ENCODE measurements at regions not wholly inside any gene's neighbourhood (a gene's known extent, or its start where the extent isn't known, plus 50 kb on each side); places are given as distances from the start of the nearest gene placed in this dataset.

DNA sequence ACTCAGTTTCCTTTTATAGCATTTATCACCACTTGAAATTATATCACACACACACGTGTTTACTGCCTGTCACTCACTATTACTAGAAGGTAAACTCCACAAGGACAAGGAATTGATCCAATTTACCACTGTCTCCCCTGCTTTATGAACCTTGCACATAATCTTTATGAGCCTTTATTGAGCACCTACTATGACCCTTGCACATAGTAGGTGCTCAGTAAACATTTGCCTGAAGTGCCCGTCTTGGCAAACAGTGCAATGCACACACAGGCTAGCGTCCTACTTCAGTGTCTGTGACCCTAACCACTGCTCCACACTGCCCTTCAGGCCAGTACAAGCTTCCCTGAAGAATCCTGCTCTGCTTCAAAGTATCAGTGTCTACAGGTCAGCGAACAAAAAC is 237.7 kb upstream of the TMC3 start:
- DNase-seq (ENCODE audit: low read depth in 1 of 2, low spot score in 1 of 2): no peak

DNA sequence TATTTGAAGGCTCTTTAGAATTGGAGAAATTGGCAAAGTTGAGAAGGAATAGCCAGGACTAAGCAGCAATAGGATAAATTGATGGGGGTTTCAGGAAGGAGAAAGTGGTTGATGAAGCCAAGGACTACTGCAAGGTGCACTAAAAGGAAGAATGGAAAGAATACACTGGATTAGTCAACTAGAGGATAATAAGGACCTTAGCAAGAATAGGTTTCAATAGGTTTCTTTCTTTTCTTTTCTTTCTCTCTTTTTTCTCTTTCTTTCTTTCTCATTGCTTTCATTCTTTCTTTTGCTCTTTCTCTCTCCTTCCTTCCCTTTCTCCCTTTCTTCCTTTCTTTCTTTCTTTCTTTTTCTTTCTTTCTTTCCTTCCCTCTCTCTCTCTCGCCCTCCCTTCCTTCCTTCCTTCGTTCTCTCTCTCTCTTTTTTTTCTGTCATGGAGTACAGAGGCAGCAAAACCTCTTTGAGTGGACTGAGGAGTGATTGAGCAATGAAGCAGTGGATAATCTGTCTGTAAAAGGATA is 234.4 kb upstream of the TMC3 start:
- DNase-seq (ENCODE audit: low read depth in 1 of 2, low spot score in 1 of 2): no peak

DNA sequence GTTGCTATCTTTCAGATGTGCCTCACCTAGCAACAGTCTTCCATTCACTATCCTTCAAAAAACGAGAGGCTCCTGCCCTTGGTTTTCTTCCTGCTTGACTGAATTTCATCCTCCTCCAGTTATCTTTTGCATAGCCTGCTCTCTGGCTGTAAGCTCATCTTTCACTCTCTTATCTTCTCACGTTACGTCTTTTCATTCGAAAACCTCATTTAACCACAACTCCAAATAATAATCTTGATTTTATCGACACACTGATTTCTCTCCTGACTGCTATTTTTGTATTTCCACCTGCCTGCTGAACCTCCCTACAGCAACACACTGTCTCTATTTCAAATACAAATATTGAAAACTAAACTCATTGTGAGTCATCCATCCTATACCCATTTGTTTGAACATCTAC is 230.7 kb upstream of the TMC3 start:
- no peak for DNase-seq (ENCODE audit: low read depth in 1 of 2, low spot score in 1 of 2)

DNA sequence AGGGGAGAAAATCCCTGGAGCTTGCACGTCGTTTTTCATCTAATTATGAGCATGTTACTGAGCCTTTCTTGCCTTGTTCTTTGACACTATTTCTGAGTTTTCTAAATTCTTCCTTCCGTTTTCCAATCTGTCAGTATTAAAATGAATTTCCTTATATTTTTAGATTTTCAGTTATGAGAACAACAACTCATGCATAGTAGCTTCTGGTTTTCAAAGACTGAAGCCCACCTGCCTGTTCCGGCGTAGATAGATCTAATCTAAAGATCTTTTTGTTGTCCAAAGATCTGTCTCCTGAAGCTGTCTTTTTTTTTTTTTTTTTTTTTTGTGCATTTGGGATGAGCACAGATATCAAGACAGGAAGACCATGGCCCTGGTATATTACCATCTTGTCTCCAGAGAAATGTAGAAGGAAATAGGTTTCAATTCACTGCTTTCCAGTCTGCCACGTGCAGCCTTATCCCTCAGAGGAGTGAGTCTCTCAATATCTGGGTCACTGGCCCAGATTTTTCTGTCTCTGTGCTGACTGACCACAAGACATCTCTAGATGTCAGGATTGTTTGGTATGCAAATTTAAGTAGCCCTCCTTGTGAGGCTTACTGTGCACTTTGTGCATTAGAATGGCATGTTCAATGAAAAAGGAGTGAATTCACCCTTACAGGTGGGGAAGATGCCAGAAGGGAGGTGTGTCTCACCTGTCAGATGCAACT is 222.3 kb upstream of the TMC3 start:
- DNase-seq (ENCODE audit: low read depth in 1 of 2, low spot score in 1 of 2): no peak

DNA sequence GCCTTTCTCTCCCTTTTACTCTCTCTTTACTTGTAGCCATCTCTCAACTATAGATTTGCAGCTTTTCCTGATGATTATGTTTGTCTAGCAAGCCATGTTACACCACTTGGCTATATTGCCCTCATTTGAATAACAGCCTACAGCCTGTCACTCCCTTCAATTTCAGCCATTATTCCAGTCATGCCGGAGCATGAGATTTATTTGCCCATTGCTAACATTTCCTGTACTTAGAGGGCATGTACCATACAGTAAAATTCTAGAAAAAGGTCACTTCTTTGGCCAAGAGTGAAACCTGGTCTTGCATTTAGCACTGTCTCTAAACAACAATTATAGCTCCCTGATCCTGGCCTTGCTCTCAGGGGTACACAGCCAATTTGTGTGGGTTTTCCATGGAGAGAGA is 221.7 kb upstream of the TMC3 start:
- DNase-seq (ENCODE audit: low read depth in 1 of 2, low spot score in 1 of 2): no peak

DNA sequence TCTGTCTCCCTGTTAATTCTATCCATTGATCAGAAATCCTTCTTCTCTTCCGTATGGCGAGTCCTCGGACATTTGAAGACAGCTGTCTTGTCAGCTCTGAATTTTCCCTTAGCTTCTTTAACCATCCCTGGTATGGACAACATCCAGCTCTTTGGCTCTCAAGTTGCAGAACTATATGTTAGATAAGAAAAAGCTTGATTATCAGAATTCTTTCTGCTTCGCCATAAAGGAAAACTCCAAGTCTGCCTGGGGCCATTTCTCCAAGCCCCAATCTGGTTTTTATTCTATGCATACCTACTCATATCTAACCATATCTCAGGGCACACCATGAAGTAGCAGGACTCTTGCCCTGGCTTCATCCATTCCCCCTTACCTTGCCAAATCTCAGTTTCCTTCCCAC is 215.7 kb upstream of the TMC3 start:
- no peak for DNase-seq (ENCODE audit: low read depth in 1 of 2, low spot score in 1 of 2)

DNA sequence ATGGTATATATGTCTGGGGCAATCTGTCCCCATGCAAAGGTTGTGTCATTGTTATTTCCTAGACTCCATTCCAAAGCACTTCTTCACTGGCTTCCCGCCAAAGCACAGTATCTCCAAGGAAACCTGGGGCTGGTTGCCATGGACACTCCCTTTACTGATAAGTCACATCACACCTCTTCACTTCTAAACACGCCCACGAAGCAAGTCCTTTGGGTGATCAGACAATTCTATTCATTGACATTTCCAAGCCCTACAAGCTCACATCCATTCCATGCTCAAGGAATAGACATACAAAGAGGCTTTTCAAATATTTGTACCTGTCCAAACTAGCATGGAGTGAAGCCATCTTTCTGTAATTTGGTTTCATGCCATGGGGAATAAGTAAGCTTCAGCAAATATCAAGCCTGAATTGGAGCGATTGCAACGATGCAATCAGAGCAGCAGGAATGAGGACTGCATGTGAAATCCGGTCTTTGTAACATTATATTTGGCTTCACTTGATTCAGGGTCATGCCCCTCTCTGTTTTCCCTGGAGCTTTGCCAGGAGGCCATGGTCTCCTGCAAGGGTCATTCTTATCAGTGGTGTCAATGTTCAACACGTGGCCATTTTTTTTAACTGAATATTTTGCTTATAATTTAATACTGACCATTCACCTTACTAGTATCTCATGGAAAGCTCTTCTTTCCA is 201.6 kb upstream of the TMC3 start:
- DNase-seq (ENCODE audit: low read depth in 1 of 2, low spot score in 1 of 2): no peak

DNA sequence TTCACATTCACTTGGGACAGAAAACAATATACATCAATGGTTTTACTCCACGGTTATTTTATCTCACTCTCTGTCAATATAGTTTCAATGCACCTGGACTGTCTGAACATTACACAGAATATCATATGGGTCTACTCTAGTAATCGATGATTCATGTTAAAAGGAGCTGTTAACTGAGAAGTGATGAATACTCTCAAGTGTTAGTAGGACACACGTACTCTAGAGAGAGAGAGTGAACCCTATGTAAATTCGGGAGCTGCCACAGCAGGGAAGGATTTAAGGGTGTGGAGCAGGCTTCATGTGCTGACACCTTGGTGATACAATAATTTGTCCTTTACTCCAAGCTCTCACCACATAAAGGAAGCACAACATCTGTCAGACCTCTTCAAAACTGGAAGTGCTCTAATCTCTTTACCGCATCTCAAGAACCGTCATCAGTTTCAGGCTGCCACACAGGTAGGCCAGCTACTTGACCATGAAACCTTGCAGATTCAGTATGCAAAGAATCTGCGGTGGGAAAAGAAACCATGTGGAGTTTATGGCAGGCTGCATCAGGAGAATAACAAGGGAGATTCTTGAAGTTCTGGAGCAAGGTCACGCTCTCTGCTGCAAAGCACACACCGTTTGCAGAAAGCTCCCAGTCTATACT is 199.2 kb upstream of the TMC3 start:
- no peak for DNase-seq (ENCODE audit: low read depth in 1 of 2, low spot score in 1 of 2)

DNA sequence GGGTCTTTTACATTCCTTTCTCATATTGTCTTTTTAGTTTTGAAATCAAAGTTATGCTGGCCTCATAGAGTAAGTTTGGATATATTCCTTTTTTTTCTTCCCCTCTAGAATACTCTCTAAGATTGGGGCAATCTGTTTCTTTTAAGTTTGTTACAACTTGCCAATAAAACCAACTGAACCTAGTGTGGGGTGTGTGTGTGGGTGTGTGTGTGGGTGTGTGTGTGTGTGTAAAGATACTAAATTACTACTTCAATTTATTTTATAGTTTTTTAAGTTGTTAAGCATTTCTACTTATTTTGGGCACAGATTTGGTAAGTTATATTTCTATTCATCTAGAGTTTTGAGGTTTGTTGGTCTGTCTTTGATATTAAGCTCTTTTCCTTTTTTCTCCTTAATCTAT is 198.2 kb upstream of the TMC3 start:
- DNase-seq (ENCODE audit: low read depth in 1 of 2, low spot score in 1 of 2): no peak

DNA sequence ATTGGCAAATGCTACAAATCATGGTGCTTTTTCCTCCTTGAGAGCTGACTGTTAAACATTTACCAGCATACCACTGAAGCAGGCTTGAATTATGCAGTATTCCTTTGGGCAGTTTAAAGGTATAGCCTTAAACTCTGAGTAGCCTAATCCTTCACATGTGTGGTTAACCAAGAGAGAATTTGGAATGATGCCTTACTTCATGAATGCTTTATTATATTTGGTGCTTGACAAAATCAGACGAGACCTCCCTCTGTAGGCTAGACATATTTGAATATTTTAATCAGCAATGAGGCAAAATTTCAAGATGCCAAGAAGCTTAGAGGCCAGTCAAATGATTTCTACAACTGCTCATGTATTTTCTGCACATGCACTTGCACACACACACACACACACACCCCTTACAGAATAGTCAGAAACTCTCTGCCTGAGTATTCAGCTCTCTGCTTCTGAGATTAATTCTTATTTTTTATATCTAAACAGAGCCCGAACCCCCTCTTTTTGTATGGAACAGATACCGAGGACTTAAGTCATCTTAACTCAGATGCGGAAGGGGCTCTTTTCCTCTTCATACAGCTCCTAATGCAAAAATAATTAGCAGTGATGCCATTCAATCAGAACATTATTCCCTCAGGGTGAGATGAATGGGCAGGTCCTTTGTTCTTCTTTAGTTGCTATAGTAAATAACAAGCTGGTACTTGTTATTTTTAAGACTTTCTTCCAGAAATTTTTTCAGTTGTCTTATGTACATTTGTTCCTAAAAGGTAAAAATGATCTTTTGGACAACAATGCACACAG is 195.5 kb upstream of the TMC3 start:
- no peak for DNase-seq (ENCODE audit: low read depth in 1 of 2, low spot score in 1 of 2)

DNA sequence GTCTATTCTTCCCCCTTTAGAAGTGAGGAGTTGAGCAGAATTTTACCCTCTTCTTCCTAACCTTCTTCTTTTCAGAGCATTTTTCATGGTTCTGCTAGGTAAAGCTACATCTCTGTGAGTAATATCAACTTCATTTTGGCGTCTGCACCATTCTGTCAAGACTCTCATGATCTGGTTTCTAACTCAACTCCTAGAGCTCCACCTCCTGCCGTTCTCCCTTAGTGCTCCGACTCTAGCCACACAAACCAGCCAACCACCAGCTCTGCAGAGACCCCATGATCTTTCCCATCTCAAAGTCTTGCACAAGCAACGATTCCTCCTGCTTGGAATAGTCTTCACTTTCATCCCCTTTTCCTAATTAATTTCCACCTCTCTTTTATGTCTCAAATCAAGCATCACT is 193.9 kb upstream of the TMC3 start:
- no peak for DNase-seq (ENCODE audit: low read depth in 1 of 2, low spot score in 1 of 2)

DNA sequence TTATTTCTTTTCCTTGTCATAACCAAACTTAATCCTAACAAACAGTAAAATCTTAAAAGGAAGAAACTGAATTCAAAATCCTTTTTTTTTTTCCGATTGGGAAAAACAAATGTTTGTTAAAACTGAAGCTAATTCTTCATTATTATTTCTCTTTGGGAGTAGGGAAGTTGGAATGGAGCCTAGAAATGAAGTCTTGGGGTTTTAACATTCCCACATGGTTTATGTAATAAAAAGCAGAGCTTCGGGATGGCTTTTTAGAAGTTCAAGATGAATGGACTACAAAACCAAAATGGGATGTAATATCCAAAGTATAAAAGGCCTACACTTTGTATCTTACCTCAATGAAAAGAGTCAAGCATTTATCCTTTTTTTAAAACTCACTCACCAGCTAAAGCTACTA is 189.0 kb upstream of the TMC3 start:
- DNase-seq (ENCODE audit: low read depth in 1 of 2, low spot score in 1 of 2): no peak

DNA sequence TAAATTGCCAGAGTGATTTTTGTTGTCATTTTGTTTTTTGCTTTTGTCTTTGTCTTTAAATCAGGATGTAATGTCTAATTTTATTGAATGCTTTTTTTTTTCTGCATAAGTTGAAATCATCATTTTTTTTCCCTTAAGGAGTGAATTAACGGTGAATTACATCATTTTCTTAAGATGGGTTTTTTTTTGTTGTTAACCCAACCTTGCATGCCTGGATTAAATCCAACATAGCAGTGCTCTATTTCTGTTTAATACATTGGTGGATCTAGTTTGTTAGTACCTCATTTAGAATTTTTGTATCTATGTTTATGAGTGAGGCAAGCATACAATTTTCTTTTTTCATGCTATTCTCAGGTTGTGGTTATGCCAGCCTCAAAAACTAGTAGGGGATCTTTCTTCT is 186.4 kb upstream of the TMC3 start:
- DNase-seq (ENCODE audit: low read depth in 1 of 2, low spot score in 1 of 2): no peak

DNA sequence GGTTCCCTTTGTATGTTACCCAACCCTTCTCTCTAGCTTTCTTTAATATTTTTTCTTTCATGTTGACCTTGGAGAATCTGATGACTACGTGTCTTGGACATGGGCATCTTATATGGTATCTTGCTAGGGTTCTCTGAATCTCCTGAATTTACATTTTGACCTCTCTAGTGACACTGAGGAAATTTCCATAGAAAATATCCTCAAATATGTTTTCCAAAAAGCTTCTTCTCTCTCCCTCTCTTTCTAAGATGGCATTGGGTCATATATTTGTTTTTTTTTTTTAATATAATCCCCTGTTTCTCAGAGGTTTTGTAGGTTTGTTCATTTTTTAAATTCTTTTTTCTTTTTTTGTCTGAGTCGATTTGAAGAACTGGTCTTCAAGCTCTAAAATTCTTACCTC is 184.0 kb upstream of the TMC3 start:
- DNase-seq (ENCODE audit: low read depth in 1 of 2, low spot score in 1 of 2): no peak

DNA sequence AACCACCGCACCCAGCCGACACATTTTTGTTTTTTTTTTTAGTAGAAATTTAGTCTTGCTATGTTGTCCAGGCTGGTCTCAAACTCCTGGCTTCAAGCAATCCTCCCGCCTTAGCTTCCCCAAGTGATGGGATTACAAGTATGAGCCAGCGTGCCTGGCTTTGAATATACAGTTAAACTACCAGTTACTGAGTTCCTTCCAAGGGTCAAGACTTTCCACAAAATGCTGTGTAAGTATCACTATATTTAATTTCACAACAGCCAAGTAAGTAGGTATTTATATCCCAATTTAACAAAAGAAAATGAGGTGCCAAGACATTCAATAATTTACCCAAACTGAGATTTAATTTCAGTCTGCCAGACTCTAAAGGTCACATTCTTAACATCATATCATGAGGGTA is 181.3 kb upstream of the TMC3 start:
- DNase-seq (ENCODE audit: low read depth in 1 of 2, low spot score in 1 of 2): no peak

DNA sequence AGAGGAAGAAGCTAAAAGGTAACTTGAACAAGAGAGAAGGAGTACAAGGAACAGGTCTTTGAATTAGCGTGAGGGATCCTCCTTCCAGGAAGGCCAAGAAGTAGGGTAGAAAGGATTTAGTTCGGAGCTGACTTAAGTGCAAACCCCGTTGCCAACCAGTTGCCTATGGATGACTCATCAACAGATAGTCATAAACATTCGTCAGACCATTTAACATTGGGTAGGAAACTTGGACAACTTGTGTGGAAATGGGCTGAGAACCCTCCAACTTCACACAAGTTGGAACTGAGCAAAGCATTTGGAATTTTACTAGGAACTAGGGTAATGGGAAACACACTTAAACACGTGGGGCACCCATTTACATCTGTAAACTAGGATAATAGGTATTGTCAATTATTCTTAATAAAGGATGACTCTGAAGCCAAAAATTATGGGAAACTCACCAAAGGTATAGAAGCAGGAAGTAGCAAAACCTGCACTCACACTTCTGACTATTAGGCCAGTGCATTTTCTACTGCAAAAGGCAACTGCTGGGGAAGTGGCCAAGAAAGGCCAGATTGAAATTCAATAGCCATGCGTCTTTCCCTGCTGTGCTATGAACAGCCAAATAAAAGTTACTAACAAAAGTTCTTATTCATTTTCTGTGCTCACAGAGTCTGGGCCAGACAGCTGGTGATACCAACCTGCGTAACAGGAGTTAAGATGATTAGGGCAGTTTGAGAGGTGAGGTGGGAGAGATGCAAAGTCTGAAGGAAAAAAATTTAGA is 174.5 kb upstream of the TMC3 start:
- no peak for DNase-seq (ENCODE audit: low read depth in 1 of 2, low spot score in 1 of 2)

DNA sequence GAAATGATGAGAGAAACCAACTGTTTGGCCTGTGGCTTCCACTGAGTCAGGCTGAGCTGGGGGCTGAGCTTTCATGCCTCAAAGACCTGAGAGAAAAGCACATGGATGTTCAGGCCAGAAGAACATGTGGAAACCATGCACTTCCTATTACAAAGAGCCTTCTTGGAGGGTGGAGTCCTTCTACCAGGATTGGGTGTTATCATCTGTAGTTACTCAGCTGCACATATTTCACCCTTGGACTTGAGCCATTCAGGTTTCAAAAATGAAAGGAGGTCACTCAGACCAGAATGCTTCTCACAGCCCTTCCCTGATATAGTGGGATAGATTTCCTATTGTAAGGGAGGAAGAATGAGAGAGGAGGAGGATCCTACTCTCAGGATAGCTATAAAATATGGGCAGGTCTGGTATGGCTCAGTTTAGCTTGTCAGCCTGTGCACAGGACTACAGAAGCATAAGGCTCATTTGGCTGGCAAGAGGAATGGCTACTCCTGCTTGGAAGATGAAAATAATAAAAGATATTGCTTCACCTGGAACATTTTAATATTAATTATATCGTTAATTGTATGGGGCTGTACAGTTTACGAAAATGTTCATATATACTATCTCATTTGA is 173.6 kb upstream of the TMC3 start:
- DNase-seq (ENCODE audit: low read depth in 1 of 2, low spot score in 1 of 2): no peak

DNA sequence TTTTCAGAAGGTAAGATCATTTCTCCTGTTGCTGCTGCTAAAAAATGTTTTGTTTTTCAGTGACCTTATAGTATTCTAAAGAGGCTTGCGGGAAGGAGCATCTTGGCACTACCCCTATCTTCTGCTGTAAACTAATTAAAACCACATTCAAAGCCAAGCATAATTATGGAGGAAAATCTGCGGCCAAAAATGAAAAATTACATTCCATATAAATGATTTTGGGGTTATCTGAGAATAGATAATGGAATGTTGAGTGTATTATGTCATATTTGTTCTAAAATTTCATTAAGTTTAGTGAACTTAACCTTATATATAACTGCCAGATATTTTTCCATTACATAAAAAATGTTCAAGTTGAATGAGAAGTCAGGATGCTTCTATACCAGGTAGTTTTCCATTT is 170.4 kb upstream of the TMC3 start:
- no peak for DNase-seq (ENCODE audit: low read depth in 1 of 2, low spot score in 1 of 2)

DNA sequence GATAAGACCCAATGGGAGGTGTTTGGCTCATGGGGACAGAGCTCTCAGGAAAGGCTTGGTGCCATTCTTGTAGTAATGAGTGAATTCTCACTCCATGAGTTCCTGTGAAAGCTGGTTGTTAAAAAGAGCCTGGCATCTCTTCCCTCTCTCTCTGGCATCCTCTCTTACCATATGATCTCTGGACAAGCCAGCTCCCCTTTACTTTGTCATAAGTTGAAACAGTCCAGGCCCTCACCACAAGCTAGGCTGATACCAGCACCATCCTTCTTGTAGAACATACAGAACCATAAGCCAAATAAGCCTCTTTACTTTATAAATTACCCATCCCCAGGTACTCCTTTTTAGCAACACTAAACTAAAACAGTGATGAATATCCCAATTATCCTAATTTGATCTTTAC is 166.9 kb upstream of the TMC3 start:
- DNase-seq (ENCODE audit: low read depth in 1 of 2, low spot score in 1 of 2): no peak

DNA sequence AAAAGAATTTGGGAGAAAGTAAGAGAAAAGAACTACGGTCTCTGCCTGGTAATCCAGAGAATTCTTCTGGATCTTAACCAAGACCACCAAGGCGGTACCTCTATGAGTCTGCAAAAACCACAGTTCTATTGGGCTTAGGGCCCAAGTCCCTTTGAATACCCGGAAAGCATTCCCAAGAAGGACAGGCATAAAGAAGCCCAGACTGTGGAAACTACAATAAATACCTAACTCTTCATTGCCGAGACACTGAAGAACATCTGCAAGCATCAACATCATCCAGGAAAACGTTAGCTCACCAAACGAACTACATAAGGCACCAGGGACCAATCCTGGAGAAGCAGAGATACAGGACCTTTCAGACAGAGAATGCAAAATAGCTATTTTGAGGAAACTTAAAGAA is 162.3 kb upstream of the TMC3 start:
- no peak for DNase-seq (ENCODE audit: low read depth in 1 of 2, low spot score in 1 of 2)

DNA sequence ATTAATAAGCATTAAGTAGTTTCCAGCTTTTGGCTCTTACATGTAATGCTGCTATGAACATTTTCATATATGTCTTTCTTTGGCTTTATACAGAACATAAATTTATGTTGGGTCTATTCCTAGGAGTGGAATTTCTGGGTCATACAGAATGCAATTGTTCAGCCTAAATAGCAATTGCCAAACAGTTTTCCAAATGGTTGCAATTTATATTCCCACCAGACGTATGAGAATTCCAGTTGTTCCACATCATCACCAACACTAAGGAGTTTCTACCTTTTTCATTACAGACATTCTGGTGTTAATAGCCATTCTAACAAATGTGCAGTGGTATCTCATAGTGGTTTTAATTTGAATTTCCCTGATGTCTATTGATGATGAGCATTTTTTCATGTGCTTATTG is 160.1 kb upstream of the TMC3 start:
- DNase-seq (ENCODE audit: low read depth in 1 of 2, low spot score in 1 of 2): no peak

Data from activated CD4-positive, alpha-beta T cell treated with anti-CD3 and anti-CD28 coated beads, Interleukin-2, amount 50 U/mL, for 24 hours (primary cell).